ENCODE measurements at regions not wholly inside any gene's neighbourhood (a gene's known extent, or its start where the extent isn't known, plus 50 kb on each side); places are given as distances from the start of the nearest gene placed in this dataset.

GRCh38 chr2:226154610-226155009, 645.0 kb downstream of the IRS1 start:
- TF ChIP-seq, protein P1, sequence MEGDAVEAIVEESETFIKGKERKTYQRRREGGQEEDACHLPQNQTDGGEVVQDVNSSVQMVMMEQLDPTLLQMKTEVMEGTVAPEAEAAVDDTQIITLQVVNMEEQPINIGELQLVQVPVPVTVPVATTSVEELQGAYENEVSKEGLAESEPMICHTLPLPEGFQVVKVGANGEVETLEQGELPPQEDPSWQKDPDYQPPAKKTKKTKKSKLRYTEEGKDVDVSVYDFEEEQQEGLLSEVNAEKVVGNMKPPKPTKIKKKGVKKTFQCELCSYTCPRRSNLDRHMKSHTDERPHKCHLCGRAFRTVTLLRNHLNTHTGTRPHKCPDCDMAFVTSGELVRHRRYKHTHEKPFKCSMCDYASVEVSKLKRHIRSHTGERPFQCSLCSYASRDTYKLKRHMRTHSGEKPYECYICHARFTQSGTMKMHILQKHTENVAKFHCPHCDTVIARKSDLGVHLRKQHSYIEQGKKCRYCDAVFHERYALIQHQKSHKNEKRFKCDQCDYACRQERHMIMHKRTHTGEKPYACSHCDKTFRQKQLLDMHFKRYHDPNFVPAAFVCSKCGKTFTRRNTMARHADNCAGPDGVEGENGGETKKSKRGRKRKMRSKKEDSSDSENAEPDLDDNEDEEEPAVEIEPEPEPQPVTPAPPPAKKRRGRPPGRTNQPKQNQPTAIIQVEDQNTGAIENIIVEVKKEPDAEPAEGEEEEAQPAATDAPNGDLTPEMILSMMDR (conservative IDR thresholded peaks at IDR 0.05 in 1 of 2, IDR thresholded peaks at IDR 0.05 in 1 of 2; ENCODE audit: low read depth in 1 of 2, low read length in 2 of 2): no peak
- TF ChIP-seq EZH2 (IDR thresholded peaks at IDR 0.05; ENCODE audit: low read length, missing control alignments): no peak
